ENCODE measurements at regions not wholly inside any gene's neighbourhood (a gene's known extent, or its start where the extent isn't known, plus 50 kb on each side); places are given as distances from the start of the nearest gene placed in this dataset.

- H3K27ac ChIP-seq (ENCODE audit: low read length), result no peak overlapping the region
- peaks cover 25 to 64% of the 10 kb centered on the region in 2 donors for H3K27me3 Mint-ChIP-seq (ENCODE audit: low read depth in 2 of 2)
- no peak overlapping the region for H3K27ac Mint-ChIP-seq
- ATAC-seq (no peak), DNase-seq (no peak)
- intact Hi-C loops (cut with micrococcal nuclease), result no loop called here
- no peaks in the 10 kb centered on the region for H3K9me3 ChIP-seq (ENCODE audit: control insufficient read depth, insufficient read depth, low read length)
- TF ChIP-seq CTCF (IDR thresholded peaks at IDR 0.05), result no peak
- WGBS (ENCODE audit: insufficient coverage), result 61% methylated on average over 3 of the region's 5 CpGs
- H3K4me1 ChIP-seq (ENCODE audit: control insufficient read depth, insufficient read depth, low read length), result no peaks in the 10 kb centered on the region
- no peak overlapping the region for H3K4me3 ChIP-seq (ENCODE audit: low read length)
- no peaks in the 10 kb centered on the region for H3K4me1 Mint-ChIP-seq
- H3K4me3 Mint-ChIP-seq, result no peak overlapping the region
- H3K36me3 ChIP-seq (ENCODE audit: control insufficient read depth, insufficient read depth, low read length), result no peaks in the 10 kb centered on the region
- no peaks in the 10 kb centered on the region for H3K27me3 ChIP-seq (ENCODE audit: control insufficient read depth, insufficient read depth, low read length)
- H3K9me3 Mint-ChIP-seq, result no peaks in the 10 kb centered on the region
- no peaks in the 10 kb centered on the region for H3K36me3 Mint-ChIP-seq
These were observed 71.7 kb upstream of the DRD2 start for GRCh38 chr11:113546757-113547507.

DNA sequence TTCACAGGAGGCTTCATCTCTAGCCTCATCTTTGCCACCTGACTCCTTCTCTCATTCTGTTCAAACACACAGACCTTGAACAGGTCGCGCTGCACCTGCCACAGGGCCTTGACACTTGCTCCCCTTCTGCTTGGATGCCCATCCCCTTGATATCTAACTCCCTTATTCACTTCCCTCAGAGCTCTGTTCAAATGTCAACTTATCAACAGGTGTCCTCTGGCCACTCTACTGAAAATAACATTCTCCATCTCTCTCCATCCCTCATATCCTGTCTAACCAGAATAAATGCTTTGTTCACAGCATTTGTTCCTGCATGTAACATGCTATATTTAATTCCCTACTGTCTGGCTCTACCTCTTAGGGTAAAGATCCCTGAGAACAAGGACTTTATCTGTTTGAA, 67.2 kb upstream of the DRD2 start:
- H3K9me3 Mint-ChIP-seq, result no peaks in the 10 kb centered on the region
- H3K27me3 Mint-ChIP-seq (ENCODE audit: low read depth in 2 of 2), result peaks cover 18 to 32% of the 10 kb centered on the region in 2 donors
- H3K27ac Mint-ChIP-seq, result no peak overlapping the region
- no peak overlapping the region for H3K4me3 ChIP-seq (ENCODE audit: low read length)
- no peaks in the 10 kb centered on the region for H3K27me3 ChIP-seq (ENCODE audit: control insufficient read depth, insufficient read depth, low read length)
- no peaks in the 10 kb centered on the region for H3K4me1 ChIP-seq (ENCODE audit: control insufficient read depth, insufficient read depth, low read length)
- DNase-seq, result no peak
- intact Hi-C loops (cut with micrococcal nuclease), result no loop called here
- no peak for ATAC-seq
- no peak overlapping the region for H3K4me3 Mint-ChIP-seq
- WGBS (ENCODE audit: insufficient coverage), result 95% methylated on average over 2 of the region's 2 CpGs
- TF ChIP-seq CTCF (IDR thresholded peaks at IDR 0.05), result no peak
- H3K4me1 Mint-ChIP-seq, result no peaks in the 10 kb centered on the region
- H3K9me3 ChIP-seq (ENCODE audit: control insufficient read depth, insufficient read depth, low read length), result no peaks in the 10 kb centered on the region
- no peak overlapping the region for H3K27ac ChIP-seq (ENCODE audit: low read length)
- no peaks in the 10 kb centered on the region for H3K36me3 ChIP-seq (ENCODE audit: control insufficient read depth, insufficient read depth, low read length)
- no peaks in the 10 kb centered on the region for H3K36me3 Mint-ChIP-seq

DNA sequence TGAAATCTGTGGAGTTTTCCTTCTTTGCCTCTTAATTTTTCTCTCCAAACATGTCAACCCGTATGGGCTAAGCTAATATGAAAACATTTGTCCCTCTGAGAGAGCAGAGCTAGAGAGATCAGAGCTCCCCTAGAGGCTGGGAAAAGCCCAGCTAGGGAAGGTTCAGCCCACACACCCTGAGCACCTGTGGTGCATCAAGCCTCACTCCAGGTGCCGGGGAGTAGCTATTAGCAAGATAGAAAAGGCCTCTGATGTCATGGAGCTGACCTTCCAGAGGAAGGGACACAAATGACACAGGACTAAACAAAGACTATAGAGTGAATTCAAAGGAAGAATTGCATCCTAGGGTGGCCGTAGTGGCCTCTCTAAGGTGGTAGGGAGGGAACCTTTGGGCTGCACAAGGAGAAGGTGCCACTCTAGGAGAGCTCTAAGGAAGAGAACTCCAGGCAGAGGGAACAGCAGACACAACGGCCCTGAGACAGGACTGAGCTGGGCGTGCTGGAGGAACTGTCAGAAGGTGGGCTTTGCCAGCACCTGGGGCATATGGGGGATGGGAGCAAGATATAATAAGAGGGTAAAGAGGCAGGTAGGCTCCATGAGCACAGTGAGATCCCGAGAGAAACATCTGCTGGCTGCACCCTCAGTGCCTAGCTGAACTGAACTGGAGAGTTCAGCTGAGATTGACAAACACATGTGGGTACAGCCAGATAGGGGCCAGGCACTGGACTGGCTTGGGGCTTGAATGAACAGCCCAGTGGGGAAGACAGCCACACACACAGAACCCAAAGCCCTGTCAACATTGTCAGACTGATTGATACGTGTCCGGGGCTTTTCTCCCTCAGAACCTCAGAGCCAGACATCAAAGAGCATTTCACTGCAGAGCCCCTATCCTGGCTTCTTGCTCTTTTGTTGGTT, 65.5 kb upstream of the DRD2 start:
- Mint-ChIP-seq H3K9me3 (no peaks in the 10 kb centered on the region), H3K4me1 (no peaks in the 10 kb centered on the region), H3K27me3 (ENCODE audit: low read depth in 2 of 2) (peaks cover 15 to 27% of the 10 kb centered on the region in 2 donors), H3K27ac (no peak overlapping the region), H3K4me3 (no peak overlapping the region), H3K36me3 (no peaks in the 10 kb centered on the region)
- intact Hi-C loops (cut with micrococcal nuclease), result no loop called here
- H3K27me3 ChIP-seq (ENCODE audit: control insufficient read depth, insufficient read depth, low read length), result no peaks in the 10 kb centered on the region
- H3K27ac ChIP-seq (ENCODE audit: low read length), result no peak overlapping the region
- H3K4me3 ChIP-seq (ENCODE audit: low read length), result no peak overlapping the region
- 81% methylated on average over 8 of the region's 8 CpGs for WGBS (ENCODE audit: insufficient coverage)
- H3K9me3 ChIP-seq (ENCODE audit: control insufficient read depth, insufficient read depth, low read length), result no peaks in the 10 kb centered on the region
- no peak for ATAC-seq
- TF ChIP-seq CTCF (IDR thresholded peaks at IDR 0.05), result no peak
- no peak for DNase-seq
- no peaks in the 10 kb centered on the region for H3K4me1 ChIP-seq (ENCODE audit: control insufficient read depth, insufficient read depth, low read length)
- no peaks in the 10 kb centered on the region for H3K36me3 ChIP-seq (ENCODE audit: control insufficient read depth, insufficient read depth, low read length)

Measured in natural killer cell (primary cell).